Caco-2 (cell line): ENCODE measurements at regions not wholly inside any gene's neighbourhood (a gene's known extent, or its start where the extent isn't known, plus 50 kb on each side); places are given as distances from the start of the nearest gene placed in this dataset.

Source experiments
- BruUV-seq: library from RNA; stranded (reverse); fragments of 400-500 nt; replicated peaks from 2 replicates; lab custom pipeline; 2021; lab: Mats Ljungman, UMichigan
- CTCF ChIA-PET: fragments of 300-600 bp; sonication (Branson Sonifier 250); formaldehyde crosslinking; loops from one replicate; lab custom pipeline; 2022; ENCODE audit warnings: antibody characterized with exemption; lab: Charles Lee
- POLR2A ChIA-PET: fragments of 300-600 bp; sonication (Branson Sonifier 250); formaldehyde crosslinking; loops from one replicate; lab custom pipeline; 2022; ENCODE audit warnings: antibody characterized with exemption; lab: Charles Lee
- DNase-seq, 2 experiments: peaks; one replicate each; pipeline versions ENCODE4 v3.0.0 to v3.0.0-alpha.2; 2020 to 2022
- H3K27me3 ChIP-seq: replicated peaks from 2 replicates; pipeline ENCODE4 v1.6.0; 2011; ENCODE audit warnings: low read length; ENCODE audit not compliant: control insufficient read depth, insufficient read depth
- H3K36me3 ChIP-seq: 2 replicates; pipeline ENCODE4 v1.5.1; 2011; ENCODE audit warnings: low read length; ENCODE audit not compliant: control insufficient read depth, insufficient read depth
- H3K4me1 ChIP-seq: fragments of 250-450 bp; sonication (Bioruptor Pico); 2 replicates; pipeline ENCODE4 v1.5.1; 2020; ENCODE audit warnings: mild to moderate bottlenecking
- H3K4me3 ChIP-seq: 2 replicates; pipeline ENCODE4 v1.5.1; 2011; ENCODE audit warnings: low read depth, mild to moderate bottlenecking, control low read depth, low read length
- H3K9me3 ChIP-seq: fragments of 250-450 bp; sonication (Bioruptor Pico); 2 replicates; pipeline ENCODE4 v1.5.1; 2020; ENCODE audit warnings: mild to moderate bottlenecking, moderate library complexity
- H3K27ac Mint-ChIP-seq: one replicate; pipeline ENCODE4 v1.8.0; 2022; ENCODE audit warnings: mixed read lengths; ENCODE audit not compliant: unreplicated experiment
- H3K27me3 Mint-ChIP-seq: one replicate; pipeline ENCODE4 v1.8.0; 2022; ENCODE audit warnings: mixed read lengths; ENCODE audit not compliant: insufficient read depth, unreplicated experiment
- H3K36me3 Mint-ChIP-seq: one replicate; pipeline ENCODE4 v1.8.0; 2022; ENCODE audit warnings: mild to moderate bottlenecking, mixed read lengths; ENCODE audit not compliant: insufficient read depth, unreplicated experiment
- H3K4me1 Mint-ChIP-seq: one replicate; pipeline ENCODE4 v1.8.0; 2022; ENCODE audit warnings: low read depth, mixed read lengths; ENCODE audit not compliant: unreplicated experiment
- H3K4me3 Mint-ChIP-seq: one replicate; pipeline ENCODE4 v1.8.0; 2022; ENCODE audit warnings: mild to moderate bottlenecking, moderate library complexity, mixed read lengths; ENCODE audit not compliant: unreplicated experiment
- H3K9me3 Mint-ChIP-seq: one replicate; pipeline ENCODE4 v1.8.0; 2022; ENCODE audit warnings: mixed read lengths; ENCODE audit not compliant: unreplicated experiment
- intact Hi-C: fragments of 100-400 bp; cut with micrococcal nuclease; formaldehyde crosslinking; loops from one replicate; pipeline ENCODE4 v1.10.0; 2022; ENCODE audit not compliant: unreplicated experiment
- TF ChIP-seq, protein P1 (sequence below), 2 experiments: fragments of 200-600 bp in 1 of 2; IDR thresholded peaks; 1 replicate in 1 of 2; 2 replicates in 1 of 2; pipeline versions ENCODE4 v1.5.1 to v1.8.0; 2011 to 2022; ENCODE audit warnings: antibody characterized with exemption in 1 of 2, control low read depth in 1 of 2, inconsistent platforms in 1 of 2, low read depth in 1 of 2, low read length in 1 of 2, mild to moderate bottlenecking in 1 of 2, moderate library complexity in 1 of 2; ENCODE audit not compliant: insufficient read depth in 1 of 2, severe bottlenecking in 1 of 2, unreplicated experiment in 1 of 2

DNA sequence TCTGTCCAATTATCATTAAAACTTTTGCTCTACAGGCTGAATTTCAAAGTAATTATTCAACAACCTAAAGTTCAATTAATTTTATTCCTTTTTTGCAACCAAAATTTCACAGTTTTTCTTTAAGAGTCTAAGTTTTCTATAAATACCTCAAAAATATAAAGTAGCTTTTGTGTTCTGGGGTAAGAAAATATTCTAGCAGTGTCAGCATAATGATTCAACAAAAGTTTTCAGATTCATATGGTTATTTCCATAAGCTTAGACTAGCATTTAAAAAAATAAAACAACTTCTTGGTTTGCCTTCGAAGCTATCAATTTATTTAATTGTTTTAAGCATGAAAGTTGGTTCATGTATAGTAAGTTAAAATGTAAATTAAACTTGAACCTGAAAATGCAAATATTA lies 1962.3 kb upstream of the CDH6 start:
- intact Hi-C loops: no loop called here
- CTCF ChIA-PET: no interaction called here

DNA sequence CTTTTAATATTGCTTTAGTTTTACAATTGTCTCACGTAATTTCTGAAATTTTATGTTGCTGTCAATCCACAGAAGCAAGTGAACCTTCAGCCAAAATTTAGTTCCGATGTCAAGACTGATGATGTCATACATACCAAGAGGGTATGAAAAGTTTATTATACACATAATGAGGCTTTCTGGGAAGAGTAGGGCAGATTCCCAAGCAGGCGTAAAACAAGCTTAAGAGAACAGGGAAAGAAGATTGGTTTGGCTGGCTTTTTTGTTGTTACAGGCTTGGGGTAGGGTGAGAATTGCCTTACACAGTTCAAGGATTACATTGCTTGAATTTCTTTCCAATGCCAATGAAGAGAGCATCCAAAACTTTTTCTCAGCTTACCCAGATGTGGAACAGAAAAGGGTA lies 1962.9 kb upstream of the CDH6 start:
- Histone ChIP-seq H3K36me3 (no peaks in the 10 kb centered on the region), H3K27me3 (no peaks in the 10 kb centered on the region), H3K4me1 (no peaks in the 10 kb centered on the region), H3K4me3 (no peak overlapping the region), H3K9me3 (no peaks in the 10 kb centered on the region)
- Mint-ChIP-seq H3K27ac (no peak overlapping the region), H3K9me3 (no peaks in the 10 kb centered on the region), H3K4me3 (no peak overlapping the region), H3K36me3 (no peaks in the 10 kb centered on the region), H3K27me3 (no peaks in the 10 kb centered on the region), H3K4me1 (no peaks in the 10 kb centered on the region)
- BruUV-seq: no TSS peak
- intact Hi-C loops: no loop called here
- TF ChIP-seq, protein P1, sequence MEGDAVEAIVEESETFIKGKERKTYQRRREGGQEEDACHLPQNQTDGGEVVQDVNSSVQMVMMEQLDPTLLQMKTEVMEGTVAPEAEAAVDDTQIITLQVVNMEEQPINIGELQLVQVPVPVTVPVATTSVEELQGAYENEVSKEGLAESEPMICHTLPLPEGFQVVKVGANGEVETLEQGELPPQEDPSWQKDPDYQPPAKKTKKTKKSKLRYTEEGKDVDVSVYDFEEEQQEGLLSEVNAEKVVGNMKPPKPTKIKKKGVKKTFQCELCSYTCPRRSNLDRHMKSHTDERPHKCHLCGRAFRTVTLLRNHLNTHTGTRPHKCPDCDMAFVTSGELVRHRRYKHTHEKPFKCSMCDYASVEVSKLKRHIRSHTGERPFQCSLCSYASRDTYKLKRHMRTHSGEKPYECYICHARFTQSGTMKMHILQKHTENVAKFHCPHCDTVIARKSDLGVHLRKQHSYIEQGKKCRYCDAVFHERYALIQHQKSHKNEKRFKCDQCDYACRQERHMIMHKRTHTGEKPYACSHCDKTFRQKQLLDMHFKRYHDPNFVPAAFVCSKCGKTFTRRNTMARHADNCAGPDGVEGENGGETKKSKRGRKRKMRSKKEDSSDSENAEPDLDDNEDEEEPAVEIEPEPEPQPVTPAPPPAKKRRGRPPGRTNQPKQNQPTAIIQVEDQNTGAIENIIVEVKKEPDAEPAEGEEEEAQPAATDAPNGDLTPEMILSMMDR (IDR thresholded peaks at IDR 0.05; ENCODE audit: insufficient read depth in 1 of 2, low read depth in 1 of 2, low read length in 1 of 2, severe bottlenecking in 1 of 2, unreplicated experiment in 1 of 2): no peak
- ChIA-PET CTCF (no interaction called here), POLR2A (no interaction called here)
- no peak for DNase-seq

More for the DNA sequence above, 1962.3 kb upstream of the CDH6 start:
- Mint-ChIP-seq H3K9me3 (no peaks in the 10 kb centered on the region), H3K27ac (no peak overlapping the region), H3K4me3 (no peak overlapping the region), H3K27me3 (no peaks in the 10 kb centered on the region), H3K36me3 (no peaks in the 10 kb centered on the region), H3K4me1 (no peaks in the 10 kb centered on the region)
- POLR2A ChIA-PET: no interaction called here
- Histone ChIP-seq H3K4me1 (no peaks in the 10 kb centered on the region), H3K9me3 (no peaks in the 10 kb centered on the region), H3K36me3 (no peaks in the 10 kb centered on the region), H3K4me3 (no peak overlapping the region), H3K27me3 (no peaks in the 10 kb centered on the region)
- BruUV-seq: no TSS peak
- TF ChIP-seq, protein P1 (IDR thresholded peaks at IDR 0.05; ENCODE audit: insufficient read depth in 1 of 2, low read depth in 1 of 2, low read length in 1 of 2, severe bottlenecking in 1 of 2, unreplicated experiment in 1 of 2): no peak
- no peak for DNase-seq

DNA sequence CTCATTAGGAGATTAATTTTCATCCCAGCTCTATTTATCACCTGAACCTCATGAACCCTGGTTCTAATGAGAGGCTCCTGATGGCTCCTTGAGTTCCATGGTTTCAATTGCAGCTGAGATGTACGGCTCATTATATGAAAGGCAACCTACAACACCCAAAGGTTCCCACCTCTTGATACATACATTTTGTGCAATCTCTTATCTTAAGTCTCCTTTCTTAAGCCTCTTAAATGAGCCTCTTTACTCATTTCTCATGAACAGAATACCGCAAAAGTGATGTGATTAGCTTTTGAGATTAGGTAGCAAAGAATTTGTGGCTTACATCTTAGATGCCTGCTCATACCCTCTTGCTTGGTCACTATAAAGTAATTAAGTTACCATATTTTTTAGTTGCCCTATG lies 1964.0 kb upstream of the CDH6 start:
- intact Hi-C loops: no loop called here
- Histone ChIP-seq H3K36me3 (no peaks in the 10 kb centered on the region), H3K27me3 (no peaks in the 10 kb centered on the region), H3K4me3 (no peak overlapping the region), H3K4me1 (no peaks in the 10 kb centered on the region), H3K9me3 (no peaks in the 10 kb centered on the region)
- Mint-ChIP-seq H3K4me1 (no peaks in the 10 kb centered on the region), H3K9me3 (no peaks in the 10 kb centered on the region), H3K4me3 (no peak overlapping the region), H3K27me3 (no peaks in the 10 kb centered on the region), H3K27ac (no peak overlapping the region), H3K36me3 (no peaks in the 10 kb centered on the region)
- ChIA-PET CTCF (no interaction called here), POLR2A (no interaction called here)
- no TSS peak for BruUV-seq
- DNase-seq: no peak
- TF ChIP-seq, protein P1 (IDR thresholded peaks at IDR 0.05; ENCODE audit: insufficient read depth in 1 of 2, low read depth in 1 of 2, low read length in 1 of 2, severe bottlenecking in 1 of 2, unreplicated experiment in 1 of 2): no peak
